Neutrophil (primary cell): ENCODE measurements at regions not wholly inside any gene's neighbourhood (a gene's known extent, or its start where the extent isn't known, plus 50 kb on each side); places are given as distances from the start of the nearest gene placed in this dataset.

ENCODE experiments used
- H3K27ac ChIP-seq: fragments of 200-600 bp; sonication (generic); 2 replicates; pipeline ENCODE4 v1.5.1; 2016; ENCODE audit warnings: mild to moderate bottlenecking, moderate library complexity
- H3K27me3 ChIP-seq: fragments of 200-600 bp; sonication (generic); 2 replicates; pipeline ENCODE4 v1.6.0; 2016; ENCODE audit warnings: mild to moderate bottlenecking
- H3K36me3 ChIP-seq: fragments of 200-600 bp; sonication (generic); 2 replicates; pipeline ENCODE4 v1.5.1; 2017
- H3K4me1 ChIP-seq, 2 experiments: fragments of 200-600 bp in 1 of 2; sonication (generic) in 1 of 2; 1 replicate in 1 of 2; 2 replicates in 1 of 2; pipeline versions ENCODE4 v1.5.1 to v1.6.1; 2013 to 2016; ENCODE audit warnings: low read depth in 1 of 2, low read length in 1 of 2, mild to moderate bottlenecking in 1 of 2, moderate library complexity in 1 of 2; ENCODE audit not compliant: control insufficient read depth in 1 of 2, insufficient read depth in 1 of 2
- H3K4me3 ChIP-seq, 2 experiments: fragments of 200-600 bp in 1 of 2; sonication (generic) in 1 of 2; 1 replicate in 1 of 2; 2 replicates in 1 of 2; pipeline ENCODE4 v1.5.1; 2013 to 2016; ENCODE audit warnings: low read depth in 1 of 2, low read length in 1 of 2, mild to moderate bottlenecking in 1 of 2, moderate library complexity in 1 of 2
- H3K9me3 ChIP-seq: fragments of 200-600 bp; sonication (generic); 2 replicates; pipeline ENCODE4 v1.5.1; 2016
- TF ChIP-seq, protein P1 (sequence below): fragments of 200-600 bp; sonication (generic); IDR thresholded peaks from 2 replicates; pipeline ENCODE4 v1.5.1; 2016; ENCODE audit warnings: antibody characterized with exemption

DNA sequence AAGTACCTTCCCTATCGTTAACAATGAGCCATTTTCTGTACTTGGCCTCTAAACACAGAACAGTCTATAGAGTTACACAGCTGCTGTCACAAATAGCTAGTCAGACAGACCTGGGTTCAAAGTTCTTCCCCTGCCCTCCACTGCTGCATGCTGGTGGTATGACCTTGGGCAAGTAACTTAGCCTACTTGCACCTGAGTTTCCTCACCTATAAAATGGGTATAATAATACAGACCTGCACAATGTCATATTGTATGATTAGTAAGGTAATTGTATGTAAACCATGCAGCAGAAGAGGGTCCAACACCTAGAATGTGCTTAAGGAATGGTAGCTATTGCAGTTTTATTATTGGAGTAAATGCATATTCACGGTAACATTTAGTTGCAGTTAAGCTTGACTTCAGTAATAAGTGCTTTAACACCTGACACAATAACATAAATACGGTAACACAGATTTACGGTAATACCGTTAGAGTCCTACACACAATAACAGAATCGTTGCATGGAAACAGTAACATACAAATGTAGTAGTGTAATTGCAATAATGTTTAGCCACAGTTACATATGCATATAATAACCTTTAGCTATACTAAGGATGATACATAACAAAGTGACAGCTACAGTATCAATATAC is 193.3 kb upstream of the CSF3R start:
- H3K4me3 ChIP-seq = no peak overlapping the region
- no peak overlapping the region for H3K27ac ChIP-seq
- no peaks in the 10 kb centered on the region for H3K36me3 ChIP-seq
- no peaks in the 10 kb centered on the region for H3K4me1 ChIP-seq
- TF ChIP-seq, protein P1, sequence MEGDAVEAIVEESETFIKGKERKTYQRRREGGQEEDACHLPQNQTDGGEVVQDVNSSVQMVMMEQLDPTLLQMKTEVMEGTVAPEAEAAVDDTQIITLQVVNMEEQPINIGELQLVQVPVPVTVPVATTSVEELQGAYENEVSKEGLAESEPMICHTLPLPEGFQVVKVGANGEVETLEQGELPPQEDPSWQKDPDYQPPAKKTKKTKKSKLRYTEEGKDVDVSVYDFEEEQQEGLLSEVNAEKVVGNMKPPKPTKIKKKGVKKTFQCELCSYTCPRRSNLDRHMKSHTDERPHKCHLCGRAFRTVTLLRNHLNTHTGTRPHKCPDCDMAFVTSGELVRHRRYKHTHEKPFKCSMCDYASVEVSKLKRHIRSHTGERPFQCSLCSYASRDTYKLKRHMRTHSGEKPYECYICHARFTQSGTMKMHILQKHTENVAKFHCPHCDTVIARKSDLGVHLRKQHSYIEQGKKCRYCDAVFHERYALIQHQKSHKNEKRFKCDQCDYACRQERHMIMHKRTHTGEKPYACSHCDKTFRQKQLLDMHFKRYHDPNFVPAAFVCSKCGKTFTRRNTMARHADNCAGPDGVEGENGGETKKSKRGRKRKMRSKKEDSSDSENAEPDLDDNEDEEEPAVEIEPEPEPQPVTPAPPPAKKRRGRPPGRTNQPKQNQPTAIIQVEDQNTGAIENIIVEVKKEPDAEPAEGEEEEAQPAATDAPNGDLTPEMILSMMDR = no peak
- peaks cover 96% of the 10 kb centered on the region for H3K27me3 ChIP-seq
- no peaks in the 10 kb centered on the region for H3K9me3 ChIP-seq

DNA sequence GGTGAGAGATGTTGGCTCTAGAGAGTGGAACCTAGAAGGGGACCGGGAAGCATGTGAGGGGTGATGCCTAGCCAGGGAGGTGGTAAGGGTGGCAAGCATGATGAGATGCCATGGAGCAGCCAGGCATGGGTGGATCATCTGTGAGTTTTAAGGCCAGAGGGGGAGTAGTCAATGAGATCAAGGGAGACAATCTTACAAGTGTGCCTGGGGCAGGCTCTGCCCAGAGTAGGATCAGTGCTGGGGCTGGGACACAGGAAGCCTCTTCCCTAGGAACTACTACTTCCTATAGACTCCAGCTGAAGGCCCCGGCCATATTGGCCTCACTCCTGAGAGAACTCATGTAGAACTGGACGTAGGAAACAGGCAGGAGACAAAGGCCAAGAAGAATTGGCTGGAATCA is 192.4 kb upstream of the CSF3R start:
- TF ChIP-seq, protein P1 = no peak
- no peak overlapping the region for H3K27ac ChIP-seq
- H3K4me1 ChIP-seq = no peaks in the 10 kb centered on the region
- no peaks in the 10 kb centered on the region for H3K36me3 ChIP-seq
- H3K9me3 ChIP-seq = no peaks in the 10 kb centered on the region
- H3K27me3 ChIP-seq = peaks cover 96% of the 10 kb centered on the region
- no peak overlapping the region for H3K4me3 ChIP-seq

DNA sequence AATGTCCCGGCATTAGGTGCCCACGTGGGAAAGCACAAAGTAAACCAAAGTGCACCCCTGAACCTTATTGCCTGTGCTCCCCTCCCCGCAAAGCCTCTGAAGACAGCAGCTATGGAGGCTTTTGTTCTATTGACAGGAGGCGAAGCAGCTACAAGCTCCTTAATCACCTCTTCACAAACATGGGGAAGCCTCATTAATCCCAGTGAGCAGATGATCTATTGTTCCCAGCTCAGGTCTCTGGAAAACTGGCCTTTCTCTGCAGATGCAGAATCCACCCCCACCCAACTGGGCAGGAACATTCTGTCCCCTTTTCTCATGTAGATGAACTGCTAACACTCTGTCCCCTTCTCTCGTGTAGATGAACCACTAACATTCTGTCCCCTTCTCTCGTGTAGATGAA is 190.5 kb upstream of the CSF3R start:
- no peaks in the 10 kb centered on the region for H3K9me3 ChIP-seq
- H3K4me1 ChIP-seq = no peaks in the 10 kb centered on the region
- H3K4me3 ChIP-seq = no peak overlapping the region
- H3K27me3 ChIP-seq = peaks cover 94% of the 10 kb centered on the region
- TF ChIP-seq, protein P1 = no peak
- no peaks in the 10 kb centered on the region for H3K36me3 ChIP-seq
- H3K27ac ChIP-seq = no peak overlapping the region

DNA sequence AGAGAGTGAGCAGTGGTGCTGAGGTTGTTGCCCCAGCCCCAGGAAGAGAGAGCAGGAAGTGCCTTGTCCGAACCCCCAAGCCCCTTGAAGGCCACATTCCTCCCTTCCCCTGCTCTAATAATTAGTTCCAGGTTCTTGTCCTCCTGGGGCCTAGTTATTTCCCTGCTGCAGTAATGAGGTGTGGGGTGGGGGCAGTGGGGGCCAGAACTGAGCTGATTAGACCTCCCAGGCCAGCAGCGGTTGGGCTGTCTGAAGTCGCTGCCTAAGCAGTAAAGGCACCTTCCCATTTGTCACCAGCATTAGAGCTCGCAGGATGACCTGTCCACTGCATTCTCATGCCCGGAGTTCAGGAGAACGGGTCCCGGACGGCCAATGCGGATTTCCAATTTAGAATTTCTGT is 186.5 kb upstream of the CSF3R start:
- Histone ChIP-seq H3K9me3 (no peaks in the 10 kb centered on the region), H3K27me3 (peaks cover 85% of the 10 kb centered on the region), H3K4me3 (no peak overlapping the region), H3K36me3 (no peaks in the 10 kb centered on the region), H3K27ac (no peak overlapping the region), H3K4me1 (no peaks in the 10 kb centered on the region)
- TF ChIP-seq, protein P1 = no peak

DNA sequence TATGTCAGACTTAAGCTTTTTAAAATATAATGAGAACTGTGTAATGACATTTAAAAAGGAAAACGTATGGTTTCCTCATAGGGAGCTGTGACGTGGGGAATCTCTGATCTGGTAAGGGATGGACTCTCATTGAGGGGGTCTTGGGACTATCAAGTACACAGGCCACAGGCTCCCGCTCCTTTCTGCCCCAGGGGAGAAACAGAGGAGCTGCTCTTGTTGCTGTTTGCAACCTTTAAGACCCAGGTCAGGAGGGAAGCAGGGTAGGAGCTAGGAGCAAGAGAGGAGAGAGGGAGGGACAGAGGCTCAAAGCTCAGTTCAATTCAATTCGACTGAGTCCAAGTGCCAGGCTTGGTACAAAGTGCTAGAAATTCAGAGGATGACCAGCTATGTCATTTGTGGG is 185.1 kb upstream of the CSF3R start:
- no peaks in the 10 kb centered on the region for H3K9me3 ChIP-seq

More for the DNA sequence above, 185.1 kb upstream of the CSF3R start:
- TF ChIP-seq, protein P1 = no peak
- Histone ChIP-seq H3K4me3 (no peak overlapping the region), H3K27ac (no peak overlapping the region), H3K4me1 (no peaks in the 10 kb centered on the region), H3K36me3 (no peaks in the 10 kb centered on the region), H3K27me3 (peaks cover 78% of the 10 kb centered on the region)
